Eye (tissue), 1 donor: ENCODE measurements at regions not wholly inside any gene's neighbourhood (a gene's known extent, or its start where the extent isn't known, plus 50 kb on each side); places are given as distances from the start of the nearest gene placed in this dataset.

Experiments used
- DNase-seq: peaks from one replicate; pipeline ENCODE4 v3.0.0-alpha.2; 2015

DNA sequence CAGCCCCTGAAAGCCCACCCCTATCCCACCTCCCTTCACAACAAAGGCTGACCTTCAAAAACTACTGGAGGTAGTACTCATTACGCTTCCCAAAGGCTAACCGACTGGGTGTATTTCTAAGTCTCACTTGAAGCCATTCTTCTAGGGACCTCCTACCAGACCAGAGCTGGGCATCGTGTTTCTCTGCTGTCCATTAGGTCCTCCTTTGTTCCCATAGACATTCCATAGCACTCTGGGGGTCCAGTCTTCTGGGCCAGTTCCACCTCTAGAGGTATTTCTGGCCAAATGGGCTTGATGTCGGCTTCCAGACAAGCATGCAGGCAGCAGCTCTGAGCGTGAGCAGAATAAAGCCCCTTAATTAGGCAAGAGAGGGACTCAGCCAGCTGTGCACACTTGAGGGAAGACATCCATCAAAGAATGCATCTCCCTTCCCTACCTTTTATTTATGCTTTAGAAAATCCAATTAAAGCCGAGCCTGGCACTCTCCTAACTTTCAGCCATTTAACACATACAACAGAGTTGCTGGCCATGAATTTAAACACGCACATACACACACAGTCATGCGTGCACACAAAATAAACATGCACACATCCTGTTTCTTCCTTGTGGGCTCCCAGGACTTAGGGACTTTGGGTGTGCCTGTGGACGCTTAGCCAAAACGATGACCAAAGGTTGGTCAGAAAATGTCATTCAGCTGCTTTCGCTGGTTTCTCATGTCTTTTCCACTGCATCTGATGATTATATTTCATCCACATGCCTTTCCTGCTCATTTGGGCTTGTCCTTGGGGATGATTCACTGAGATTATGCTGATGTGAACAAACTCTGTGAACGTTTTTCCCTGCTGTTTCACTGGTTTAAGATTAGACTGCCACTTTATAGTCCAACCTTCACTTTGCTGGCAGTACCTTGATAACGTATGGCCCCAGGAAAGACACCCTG, 362.0 kb upstream of the NFE2L3 start:
- peak; percentile 62 for DNase-seq

DNA sequence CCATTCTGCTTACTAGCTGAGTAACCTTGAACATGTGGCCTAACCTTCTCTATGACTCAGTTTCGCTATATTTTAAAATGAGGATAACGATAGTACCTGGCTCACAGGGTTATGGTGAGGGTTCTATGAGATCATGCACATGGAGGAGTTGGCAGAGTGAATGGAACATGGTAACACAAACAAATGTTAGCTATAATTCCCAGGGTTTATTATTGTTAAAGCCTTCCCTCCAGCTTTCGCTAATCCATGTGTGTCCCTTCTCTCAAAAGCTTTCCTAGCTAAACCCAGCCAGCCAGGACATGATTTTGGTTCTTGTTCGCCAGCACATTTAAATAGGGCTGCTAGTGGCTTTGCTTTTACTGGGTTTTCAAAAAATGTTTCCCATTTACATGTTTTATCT, 361.0 kb upstream of the NFE2L3 start:
- DNase-seq = no peak

DNA sequence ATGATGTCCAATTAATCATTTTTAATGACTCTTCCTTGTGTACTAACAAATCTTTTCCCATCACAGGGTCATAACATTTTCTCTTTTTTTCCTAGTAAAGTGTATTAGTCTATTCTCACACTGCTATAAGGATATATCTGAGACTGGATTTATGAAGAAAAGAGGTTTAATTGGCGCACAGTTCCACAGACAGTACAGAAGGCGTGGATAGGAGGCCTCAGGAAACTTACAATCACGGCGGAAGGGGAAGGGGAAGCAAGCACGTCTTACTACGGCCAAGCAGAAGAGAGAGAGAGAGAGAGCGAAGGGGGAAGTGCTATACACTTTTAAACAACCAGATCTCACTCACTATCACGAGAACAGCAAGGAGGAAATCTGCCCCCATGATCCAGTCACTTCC, 359.4 kb upstream of the NFE2L3 start:
- DNase-seq = no peak

DNA sequence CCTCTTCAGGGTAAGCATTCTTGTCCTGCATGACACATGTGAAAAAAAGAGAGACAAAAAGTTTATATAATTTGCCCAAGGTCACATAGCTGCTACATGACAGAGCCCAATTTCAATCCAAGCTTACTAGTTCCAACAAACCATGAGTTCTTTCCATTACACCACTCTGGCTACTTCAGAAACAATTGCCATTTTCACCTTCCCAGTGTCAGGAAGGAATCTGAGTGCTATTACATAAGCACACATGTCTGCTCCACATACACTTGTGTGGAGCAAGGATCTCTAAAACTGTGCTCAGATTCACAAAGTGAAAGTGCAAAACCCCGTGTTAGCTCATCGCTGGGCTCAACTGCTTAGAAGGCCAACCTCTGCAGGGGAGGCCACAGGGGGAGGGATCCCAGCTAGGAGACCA, 356.2 kb upstream of the NFE2L3 start:
- no peak for DNase-seq

DNA sequence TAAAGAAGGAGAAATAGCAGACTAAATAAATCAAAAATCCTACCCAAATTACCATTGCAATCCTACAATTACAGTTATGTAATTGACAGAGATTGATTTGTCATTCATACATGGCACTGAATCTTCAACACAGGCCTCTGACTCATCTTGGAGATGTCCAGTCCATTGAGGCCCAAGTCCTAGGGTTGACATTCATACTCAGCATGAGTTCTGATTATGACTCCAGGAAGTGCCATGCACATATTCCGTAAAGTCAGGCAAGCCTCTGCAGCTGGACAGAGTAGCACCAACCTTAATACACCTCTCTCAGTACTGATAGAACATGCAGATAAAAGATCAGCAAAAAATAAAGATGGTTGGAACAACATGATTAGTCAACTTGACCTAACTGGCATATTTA, 353.7 kb upstream of the NFE2L3 start:
- no peak for DNase-seq

DNA sequence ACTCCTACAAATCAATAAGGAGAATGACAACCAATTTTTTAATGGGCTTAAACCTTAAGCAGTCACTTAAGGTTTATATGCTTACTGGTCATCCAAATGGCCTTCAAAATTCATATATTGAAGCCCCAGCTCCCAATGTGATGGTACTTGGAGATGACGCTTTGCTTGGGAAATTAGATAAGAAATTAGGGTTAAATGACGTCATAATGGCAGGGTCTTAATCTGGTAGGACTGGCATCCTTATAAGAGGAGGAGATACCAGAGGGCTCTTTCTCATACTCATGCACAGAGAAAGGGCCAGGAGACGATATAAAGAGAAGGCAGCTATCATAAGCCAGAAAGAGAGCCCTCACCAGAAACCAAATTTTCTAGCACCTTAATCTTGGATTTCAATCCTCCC, 350.8 kb upstream of the NFE2L3 start:
- DNase-seq = no peak

DNA sequence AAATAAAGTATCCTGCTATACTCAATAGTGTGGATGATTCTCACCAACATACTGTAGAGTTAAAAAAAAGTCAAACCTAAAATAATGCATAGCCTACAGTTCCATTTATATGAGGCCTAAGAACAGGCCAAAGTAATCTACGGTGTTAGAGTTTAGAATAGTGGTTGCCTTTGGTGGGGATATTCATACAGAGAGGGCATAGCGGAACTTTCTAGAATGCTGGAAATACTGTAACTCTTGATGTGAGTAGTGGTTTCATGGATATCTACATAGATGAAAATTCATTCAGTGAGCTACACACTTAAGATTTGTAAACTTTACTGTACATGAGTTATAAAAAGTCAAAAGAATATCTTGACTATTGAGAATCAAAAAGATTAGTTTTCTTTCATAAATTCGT, 349.9 kb upstream of the NFE2L3 start:
- DNase-seq = no peak

DNA sequence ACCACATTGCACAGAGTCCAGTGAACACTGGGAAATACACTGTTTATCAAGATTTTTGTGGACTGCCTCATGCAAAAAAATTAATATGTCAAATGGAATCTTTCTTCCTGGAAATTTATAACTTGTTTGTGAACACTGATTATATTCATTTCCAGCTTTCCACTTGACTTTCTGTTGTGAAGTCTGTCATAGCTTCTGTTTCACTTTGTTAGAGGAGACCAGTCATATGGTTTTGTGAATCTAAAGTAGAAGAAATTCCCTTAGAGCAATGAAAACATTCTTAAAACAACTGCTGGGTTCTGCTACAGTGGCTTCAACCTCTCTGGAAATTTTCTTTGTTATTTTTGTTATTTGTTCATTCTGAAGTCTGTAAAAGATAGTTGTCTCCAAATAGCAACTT, 349.5 kb upstream of the NFE2L3 start:
- DNase-seq = no peak

DNA sequence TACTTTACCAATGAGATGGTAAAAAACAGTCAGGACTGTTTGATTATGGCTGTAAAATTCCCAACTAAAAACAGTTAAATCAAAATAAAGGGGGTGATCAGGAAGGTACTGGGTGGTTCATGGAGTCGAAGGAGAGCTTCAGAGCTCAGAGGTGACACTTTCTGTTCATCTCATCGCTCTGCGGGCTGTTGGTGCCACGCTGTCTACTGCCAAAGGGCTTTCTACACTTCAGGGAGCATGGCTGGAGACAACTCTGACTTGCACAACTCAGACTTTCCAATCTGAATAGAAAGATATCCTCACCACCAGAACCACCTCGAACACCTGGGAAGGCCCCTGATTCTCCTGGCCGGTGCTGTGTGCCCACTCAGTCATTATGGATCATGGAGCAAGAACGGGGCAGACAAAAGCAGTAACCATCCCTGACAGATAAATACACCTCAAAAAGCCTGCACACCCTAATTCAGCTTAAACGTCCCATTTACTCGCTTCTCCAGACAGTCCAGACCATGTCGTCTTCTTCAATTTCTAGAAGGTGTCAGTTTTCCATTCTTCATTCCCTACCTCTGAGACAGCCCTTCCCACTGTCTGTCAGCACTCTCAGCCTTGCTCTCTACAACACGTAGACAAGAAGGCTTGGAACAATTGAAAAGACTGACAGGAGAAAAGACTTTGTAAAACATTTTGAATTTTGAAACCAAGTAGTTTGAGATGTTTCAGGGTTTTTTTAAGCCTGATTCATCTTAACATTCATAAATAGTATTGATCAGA, 348.7 kb upstream of the NFE2L3 start:
- no peak for DNase-seq

DNA sequence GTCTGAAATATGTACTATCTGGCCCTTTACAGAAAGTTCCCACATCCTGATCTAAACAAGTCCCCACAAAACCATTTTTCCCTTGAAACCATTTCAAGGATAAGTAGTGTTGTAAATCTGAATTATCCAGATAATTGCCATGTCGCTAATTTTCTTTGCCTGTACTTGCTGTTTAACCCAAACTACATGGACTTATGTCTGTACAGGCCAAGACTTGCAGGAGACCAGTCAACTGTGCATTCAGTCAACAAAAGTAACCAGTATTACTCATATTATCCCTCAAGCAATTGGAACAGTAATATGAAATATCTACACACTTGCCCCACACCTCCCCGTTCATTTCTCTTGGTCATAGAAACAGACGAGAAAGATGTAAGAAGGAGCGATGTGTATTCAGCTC, 347.8 kb upstream of the NFE2L3 start:
- no peak for DNase-seq

DNA sequence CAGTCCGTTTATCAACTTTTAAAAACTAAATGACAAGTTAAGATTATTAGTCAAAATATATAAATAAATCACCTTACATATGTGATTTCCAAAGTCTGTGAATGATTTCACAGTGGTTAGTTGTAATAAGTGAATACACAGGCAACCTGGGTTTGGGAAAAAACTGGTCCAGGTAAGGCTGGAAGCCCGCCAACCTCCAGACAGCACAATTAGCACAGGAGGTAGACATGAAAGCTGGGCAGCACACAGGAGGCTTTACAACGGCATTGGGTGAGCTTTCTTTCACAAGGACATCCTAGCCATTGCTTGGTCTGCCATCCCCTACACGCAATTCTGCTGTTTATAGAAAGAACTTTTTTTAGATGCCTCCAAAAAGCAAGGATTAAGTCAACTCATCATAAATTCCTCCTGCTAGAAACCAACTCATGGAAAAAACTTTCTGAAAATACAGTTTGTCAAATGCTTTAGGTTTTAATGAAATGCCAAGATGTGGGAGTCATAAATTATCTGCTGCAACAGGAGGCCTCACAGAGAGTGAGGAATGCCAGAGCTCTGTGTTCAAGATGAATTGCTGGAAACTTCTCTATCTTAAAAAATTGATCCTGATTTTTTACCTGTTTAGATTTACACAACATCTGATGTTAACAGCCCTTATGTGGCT, 346.8 kb upstream of the NFE2L3 start:
- DNase-seq = no peak

DNA sequence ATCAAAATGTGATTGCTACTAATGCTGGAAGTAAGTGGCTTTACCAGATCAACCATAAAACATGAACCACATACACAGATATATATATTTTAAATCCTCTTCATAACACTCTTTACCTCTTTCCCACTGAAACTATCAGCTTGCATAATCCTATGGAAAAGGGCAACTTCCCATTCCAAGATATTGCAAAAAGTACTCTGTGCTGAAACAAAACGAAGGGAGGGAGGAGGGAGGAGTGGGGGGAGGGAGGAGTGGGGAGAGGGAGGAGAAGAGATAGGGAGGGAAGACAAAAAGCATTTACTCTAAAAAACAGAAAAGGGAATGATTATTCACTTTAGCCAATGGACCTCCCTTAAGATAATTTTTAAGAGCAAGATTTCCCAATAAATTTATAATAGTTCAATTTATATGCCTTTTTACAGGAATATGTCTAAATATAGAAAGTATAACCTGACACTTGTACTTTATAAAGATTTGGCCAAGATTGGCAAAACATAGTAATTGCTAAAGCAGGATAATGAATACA, 344.8 kb upstream of the NFE2L3 start:
- DNase-seq = no peak

DNA sequence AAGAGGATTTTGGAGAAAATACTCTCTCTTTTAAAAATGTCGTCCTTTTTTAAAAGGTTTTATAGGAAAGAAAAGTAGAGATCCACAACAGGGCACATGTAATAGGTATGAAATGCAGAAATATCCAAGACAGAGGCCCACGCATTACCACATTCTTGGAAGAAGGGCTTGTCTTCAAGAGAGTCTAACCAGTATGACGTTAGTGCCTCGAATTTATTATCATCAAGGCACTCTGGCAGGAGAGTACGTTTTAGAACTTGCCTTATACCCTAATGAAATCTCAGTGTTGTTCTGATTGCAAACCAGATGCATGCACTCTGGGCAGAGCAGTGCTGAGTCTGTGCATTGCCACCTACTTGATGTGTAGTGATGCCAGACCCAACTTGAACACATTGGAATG, 342.6 kb upstream of the NFE2L3 start:
- no peak for DNase-seq

DNA sequence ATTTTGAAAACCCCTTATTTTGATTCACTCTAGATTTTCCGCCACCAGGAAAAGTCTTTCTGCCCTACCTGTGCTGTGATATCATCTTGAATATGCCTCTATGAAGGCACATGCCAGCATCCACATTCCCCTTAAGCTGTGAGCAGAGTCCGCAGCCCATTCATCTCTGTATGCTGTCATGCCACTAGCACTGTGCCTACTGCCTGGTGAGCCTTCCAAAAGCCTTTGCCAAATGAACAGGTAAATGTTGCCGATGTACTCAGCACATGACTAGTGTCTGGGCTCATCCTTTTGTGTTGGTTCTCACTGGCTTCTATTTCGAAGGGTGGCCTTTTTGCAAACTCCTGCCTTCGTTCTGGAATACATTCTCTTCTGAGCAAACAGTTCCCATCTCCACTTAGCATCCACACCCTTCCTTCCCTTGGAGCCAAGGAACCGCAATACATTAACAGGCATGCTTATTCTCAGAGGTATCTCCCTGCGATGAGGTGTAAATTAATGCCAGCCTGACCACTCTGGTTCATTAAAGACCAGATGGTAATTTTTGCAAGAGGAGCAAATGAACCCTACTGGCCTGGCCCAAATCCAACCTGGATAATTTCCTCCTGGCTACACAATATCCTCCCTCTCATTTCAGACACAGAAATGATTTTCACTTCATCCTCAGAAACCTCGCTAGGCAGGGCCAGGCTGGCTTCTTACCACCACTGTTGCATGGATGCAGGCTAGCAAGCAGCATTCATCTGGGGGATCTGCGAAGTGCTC, 339.7 kb upstream of the NFE2L3 start:
- no peak for DNase-seq

DNA sequence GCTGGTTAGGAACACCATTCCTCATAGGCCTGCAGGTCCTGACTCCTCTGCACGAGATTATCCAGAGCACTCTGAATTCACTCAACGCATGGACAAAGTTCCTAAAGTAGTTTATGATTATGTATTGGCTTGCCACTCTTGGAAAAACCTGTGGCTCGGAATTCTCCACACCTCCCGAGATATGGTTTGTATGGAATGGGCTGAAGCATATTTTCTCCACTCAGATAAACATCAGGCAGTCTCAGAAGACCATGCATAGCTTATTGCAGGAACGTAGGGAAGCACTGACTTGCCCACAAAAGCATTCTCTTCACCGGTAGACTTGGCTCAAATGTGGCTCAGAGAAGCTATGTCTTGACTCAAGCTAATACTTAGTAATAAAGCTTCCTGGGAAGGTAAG, 338.6 kb upstream of the NFE2L3 start:
- DNase-seq = no peak

DNA sequence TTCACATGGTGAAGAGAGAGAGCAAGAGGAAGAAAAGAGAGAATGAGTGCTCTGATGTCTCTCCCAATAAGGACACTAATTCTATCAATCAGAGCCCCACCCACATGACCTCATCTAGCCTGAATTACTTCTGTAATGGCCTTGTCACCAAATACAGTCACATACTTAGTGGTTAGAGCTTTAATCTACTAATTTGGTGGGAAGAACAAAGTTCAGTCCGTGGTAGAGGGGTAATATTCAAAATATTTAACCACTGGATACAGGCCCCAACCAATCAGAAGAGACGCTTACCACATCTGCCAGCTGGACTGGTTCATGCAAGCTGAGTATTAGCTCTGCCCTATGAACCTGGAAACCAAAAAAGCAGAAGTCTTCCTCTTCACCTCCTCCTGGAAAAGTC, 336.3 kb upstream of the NFE2L3 start:
- no peak for DNase-seq

DNA sequence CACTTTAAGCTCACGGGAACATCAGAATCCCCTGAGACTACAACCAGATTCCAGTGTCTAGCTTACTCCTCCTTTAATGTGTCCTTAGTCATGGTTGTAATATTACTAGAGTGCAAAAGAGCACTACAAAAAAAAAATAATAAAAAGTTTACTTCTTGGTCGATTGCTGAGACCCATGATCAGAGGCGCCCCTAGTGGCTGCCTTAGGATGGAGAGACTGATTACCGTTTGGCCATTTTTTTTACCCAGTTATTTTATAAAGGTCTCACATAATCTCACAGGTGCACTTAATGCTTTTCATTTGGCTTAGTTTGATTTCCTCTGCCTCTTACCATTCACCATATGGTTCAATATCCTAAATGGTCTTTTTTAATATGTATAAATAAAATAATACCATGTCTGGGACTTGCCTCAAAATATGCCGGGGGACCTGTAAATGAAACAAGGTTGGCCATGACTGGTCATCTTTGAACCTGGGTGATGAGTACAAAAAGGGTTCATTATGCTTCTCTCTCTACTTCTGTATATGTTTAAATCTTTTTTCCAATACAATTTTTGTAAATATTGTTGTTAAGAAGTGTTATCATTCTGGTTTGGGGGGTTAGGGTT, 331.5 kb upstream of the NFE2L3 start:
- no peak for DNase-seq

DNA sequence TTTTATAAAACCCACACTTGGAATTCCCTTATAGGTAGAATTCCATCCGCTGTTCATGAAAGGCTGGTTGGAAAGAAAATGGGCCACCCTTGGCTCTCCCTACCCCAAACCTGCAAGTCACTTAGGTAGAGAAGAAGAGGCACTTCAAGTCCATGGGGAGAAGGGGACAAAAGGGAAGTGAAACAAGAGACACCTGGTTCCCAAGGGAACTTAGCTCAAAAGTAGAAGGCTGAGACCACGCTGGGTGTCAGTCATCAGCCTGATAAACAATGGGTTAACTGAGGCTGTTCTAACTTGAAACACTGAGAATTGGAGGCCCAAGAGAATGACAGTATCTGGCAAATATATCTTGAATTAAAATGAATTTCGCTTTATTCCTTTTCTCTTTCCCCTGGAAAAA, 330.8 kb upstream of the NFE2L3 start:
- no peak for DNase-seq

DNA sequence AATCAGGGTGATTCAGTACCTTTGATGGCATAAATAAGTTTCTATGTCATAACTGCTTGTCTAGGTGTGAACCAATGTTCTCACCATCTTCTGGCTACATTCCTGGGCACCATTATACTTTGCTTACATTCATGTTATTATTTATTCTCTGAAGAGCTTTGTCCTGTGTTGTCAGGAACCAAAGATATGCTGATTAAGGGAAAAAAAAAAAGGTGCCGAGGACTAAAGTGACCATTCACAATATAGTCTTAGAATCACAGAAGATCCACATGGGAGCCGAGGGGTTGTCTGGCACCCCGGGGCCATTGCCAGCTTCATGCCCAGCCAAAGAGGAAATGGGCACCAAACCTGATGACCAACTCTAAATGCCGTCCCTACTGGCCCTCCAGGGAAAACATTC, 329.2 kb upstream of the NFE2L3 start:
- no peak for DNase-seq

DNA sequence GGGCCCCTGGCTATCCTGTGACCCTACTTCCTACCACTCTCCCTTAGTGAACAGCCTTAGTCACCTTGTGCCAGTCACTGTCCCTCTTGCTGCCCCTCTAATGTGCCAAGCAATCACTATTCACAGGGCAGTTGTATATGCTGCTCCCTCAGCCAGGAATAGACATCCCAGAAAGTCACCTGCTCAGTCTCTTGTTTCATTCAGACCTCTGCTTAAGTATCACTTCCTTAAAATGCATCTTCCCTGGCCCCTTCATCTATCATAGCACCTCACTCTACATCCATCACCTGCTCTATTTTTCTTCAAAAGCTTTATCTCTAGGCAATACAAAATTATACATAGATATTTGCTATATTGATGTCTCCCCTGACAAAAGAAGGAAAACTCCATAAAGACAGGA, 328.4 kb upstream of the NFE2L3 start:
- DNase-seq = no peak

DNA sequence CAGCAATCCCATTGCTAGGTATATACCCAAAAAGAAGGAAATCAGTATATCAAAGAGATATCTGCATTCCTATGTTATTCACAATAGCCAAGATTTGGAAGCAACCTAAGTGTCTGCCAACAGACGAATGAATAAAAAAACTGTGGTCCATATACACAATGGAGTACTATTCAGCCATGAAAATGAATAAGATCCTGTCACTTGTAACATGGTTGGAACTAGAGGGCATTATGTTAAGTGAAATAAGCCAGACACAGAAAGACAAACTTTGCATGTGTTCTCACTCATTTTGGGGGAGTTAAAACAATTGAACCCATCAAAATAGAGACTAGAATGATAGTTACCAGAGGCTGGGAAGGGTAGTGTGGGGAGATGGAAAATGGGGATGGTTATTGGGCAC, 323.5 kb upstream of the NFE2L3 start:
- no peak for DNase-seq

DNA sequence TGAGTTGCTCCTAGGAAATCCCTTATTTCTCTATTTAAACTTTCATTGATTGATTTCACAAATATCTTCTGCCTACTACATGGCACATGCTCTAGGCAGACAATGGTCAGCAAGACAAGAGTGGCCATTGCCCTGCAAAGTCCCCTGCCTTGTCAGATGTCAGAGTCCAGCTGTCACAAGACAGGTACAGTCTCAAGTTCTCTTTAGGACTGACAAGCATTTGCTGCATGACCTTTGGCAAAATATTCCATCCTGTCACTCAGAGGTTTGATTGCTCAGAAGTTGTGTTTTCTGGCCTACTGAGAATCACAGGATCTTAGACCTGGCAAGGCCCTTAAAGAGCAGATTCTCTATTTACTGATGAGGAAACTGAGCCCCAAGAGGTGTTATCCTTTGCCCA, 322.3 kb upstream of the NFE2L3 start:
- DNase-seq = no peak
